ENCODE measurements at regions not wholly inside any gene's neighbourhood (a gene's known extent, or its start where the extent isn't known, plus 50 kb on each side); places are given as distances from the start of the nearest gene placed in this dataset.

- H3K79me2 ChIP-seq (replicated peaks; ENCODE audit: insufficient read depth, low read length): no peaks in the 10 kb centered on the region
- H3K27ac ChIP-seq (ENCODE audit: low read length): no peak overlapping the region
- no peak for TF ChIP-seq SMC3 (conservative IDR thresholded peaks at IDR 0.05; ENCODE audit: poor library complexity)
- TF ChIP-seq REST (IDR thresholded peaks at IDR 0.05; ENCODE audit: borderline replicate concordance): no peak
- TF ChIP-seq RAD21 (conservative IDR thresholded peaks at IDR 0.05): no peak
- TF ChIP-seq MXI1 (conservative IDR thresholded peaks at IDR 0.05; ENCODE audit: poor library complexity, severe bottlenecking): no peak
- TF ChIP-seq, protein P1, sequence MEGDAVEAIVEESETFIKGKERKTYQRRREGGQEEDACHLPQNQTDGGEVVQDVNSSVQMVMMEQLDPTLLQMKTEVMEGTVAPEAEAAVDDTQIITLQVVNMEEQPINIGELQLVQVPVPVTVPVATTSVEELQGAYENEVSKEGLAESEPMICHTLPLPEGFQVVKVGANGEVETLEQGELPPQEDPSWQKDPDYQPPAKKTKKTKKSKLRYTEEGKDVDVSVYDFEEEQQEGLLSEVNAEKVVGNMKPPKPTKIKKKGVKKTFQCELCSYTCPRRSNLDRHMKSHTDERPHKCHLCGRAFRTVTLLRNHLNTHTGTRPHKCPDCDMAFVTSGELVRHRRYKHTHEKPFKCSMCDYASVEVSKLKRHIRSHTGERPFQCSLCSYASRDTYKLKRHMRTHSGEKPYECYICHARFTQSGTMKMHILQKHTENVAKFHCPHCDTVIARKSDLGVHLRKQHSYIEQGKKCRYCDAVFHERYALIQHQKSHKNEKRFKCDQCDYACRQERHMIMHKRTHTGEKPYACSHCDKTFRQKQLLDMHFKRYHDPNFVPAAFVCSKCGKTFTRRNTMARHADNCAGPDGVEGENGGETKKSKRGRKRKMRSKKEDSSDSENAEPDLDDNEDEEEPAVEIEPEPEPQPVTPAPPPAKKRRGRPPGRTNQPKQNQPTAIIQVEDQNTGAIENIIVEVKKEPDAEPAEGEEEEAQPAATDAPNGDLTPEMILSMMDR (IDR thresholded peaks at IDR 0.05; ENCODE audit: poor library complexity, severe bottlenecking): no peak
- no peaks in the 10 kb centered on the region for H3K9me2 ChIP-seq (ENCODE audit: insufficient read depth, low read length)
- H3K9me3 ChIP-seq (ENCODE audit: low read length): no peaks in the 10 kb centered on the region
- no peaks in the 10 kb centered on the region for H4K20me1 ChIP-seq (ENCODE audit: insufficient read depth)
- no peaks in the 10 kb centered on the region for H3K27me3 ChIP-seq (ENCODE audit: insufficient read depth, low read depth, low read length)
- H3K36me3 ChIP-seq (ENCODE audit: insufficient read depth, low read length): no peaks in the 10 kb centered on the region
- H3F3A ChIP-seq (ENCODE audit: insufficient read depth, low read length, poor library complexity, severe bottlenecking): no peaks in the 10 kb centered on the region
- H3K4me3 ChIP-seq (ENCODE audit: low read length): no peak overlapping the region
- H3K4me2 ChIP-seq (ENCODE audit: low read length): no peak overlapping the region
- H3K9ac ChIP-seq (ENCODE audit: low read length): no peak overlapping the region
- no peak overlapping the region for H2AFZ ChIP-seq (ENCODE audit: low read depth, low read length)
Observed at GRCh38 chr21:26708223-26708800, 135.2 kb upstream of the CYYR1 start.

DNA sequence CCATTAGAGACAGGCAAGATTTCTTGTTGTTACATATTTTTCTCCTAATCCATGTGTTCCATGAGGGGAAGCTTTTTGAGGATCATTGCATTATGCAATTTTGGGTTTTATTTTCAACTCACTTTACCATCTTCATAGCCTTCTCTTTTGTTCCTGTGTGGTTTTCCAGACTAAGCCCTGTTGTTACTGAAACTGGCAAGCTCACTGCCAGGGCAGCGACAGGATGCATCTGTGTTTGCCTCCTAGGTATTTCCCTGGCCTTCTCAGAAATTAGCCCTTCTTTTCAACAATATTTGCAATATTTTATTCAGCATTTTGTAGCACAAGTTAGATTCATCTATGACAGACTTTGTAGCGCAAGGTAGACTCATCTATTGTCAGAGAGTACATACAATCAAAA is 134.2 kb upstream of the CYYR1 start:
- H3K9me2 ChIP-seq (ENCODE audit: insufficient read depth, low read length): no peaks in the 10 kb centered on the region
- H3F3A ChIP-seq (ENCODE audit: insufficient read depth, low read length, poor library complexity, severe bottlenecking): no peaks in the 10 kb centered on the region
- no peak overlapping the region for H3K27ac ChIP-seq (ENCODE audit: low read length)
- H3K9me3 ChIP-seq (ENCODE audit: low read length): no peaks in the 10 kb centered on the region
- H3K79me2 ChIP-seq (replicated peaks; ENCODE audit: insufficient read depth, low read length): no peaks in the 10 kb centered on the region
- no peak overlapping the region for H2AFZ ChIP-seq (ENCODE audit: low read depth, low read length)
- H3K4me2 ChIP-seq (ENCODE audit: low read length): no peak overlapping the region
- TF ChIP-seq POLR2AphosphoS5 (IDR thresholded peaks at IDR 0.05) (no peak), REST (IDR thresholded peaks at IDR 0.05; ENCODE audit: borderline replicate concordance) (no peak), TAF1 (IDR thresholded peaks at IDR 0.05; ENCODE audit: low read depth) (no peak), SMC3 (conservative IDR thresholded peaks at IDR 0.05; ENCODE audit: poor library complexity) (no peak), EP300 (conservative IDR thresholded peaks at IDR 0.05; ENCODE audit: poor library complexity, severe bottlenecking) (no peak), EZH2 (IDR thresholded peaks at IDR 0.05; ENCODE audit: borderline replicate concordance, insufficient read depth, low read length, poor library complexity, severe bottlenecking) (no peak), MXI1 (conservative IDR thresholded peaks at IDR 0.05; ENCODE audit: poor library complexity, severe bottlenecking) (no peak), RAD21 (conservative IDR thresholded peaks at IDR 0.05) (no peak)
- TF ChIP-seq, protein P1 (IDR thresholded peaks at IDR 0.05; ENCODE audit: poor library complexity, severe bottlenecking): no peak
- H4K20me1 ChIP-seq (ENCODE audit: insufficient read depth): no peaks in the 10 kb centered on the region
- no peak overlapping the region for H3K4me3 ChIP-seq (ENCODE audit: low read length)
- no peak overlapping the region for H3K9ac ChIP-seq (ENCODE audit: low read length)
- H3K27me3 ChIP-seq (ENCODE audit: insufficient read depth, low read depth, low read length): no peaks in the 10 kb centered on the region
- H3K36me3 ChIP-seq (ENCODE audit: insufficient read depth, low read length): no peaks in the 10 kb centered on the region
